Endothelial cell of umbilical vein (primary cell): ENCODE measurements at regions not wholly inside any gene's neighbourhood (a gene's known extent, or its start where the extent isn't known, plus 50 kb on each side); places are given as distances from the start of the nearest gene placed in this dataset.

Experiments used
- BruUV-seq: library from RNA; stranded (reverse); fragments of 400-500 nt; replicated peaks from 2 replicates; lab custom pipeline; 2021; lab: Mats Ljungman, UMichigan
- CTCF ChIA-PET: fragments of 300-600, 350-600 bp; sonication (Branson Sonifier 250); formaldehyde crosslinking; loops from one replicate; lab custom pipeline; 2021; ENCODE audit warnings: antibody characterized with exemption, inconsistent platforms; lab: Charles Lee
- POLR2A ChIA-PET: fragments of 300-600, 350-600 bp; sonication (Branson Sonifier 250); formaldehyde crosslinking; loops from one replicate; lab custom pipeline; 2021; ENCODE audit warnings: antibody characterized with exemption, inconsistent platforms; lab: Charles Lee
- DNase-seq: peaks from one replicate; pipeline ENCODE4 v3.0.0-alpha.2; 2011; ENCODE audit warnings: low read depth, low spot score
- FAIRE-seq: peaks from 2 replicates; lab custom pipeline; 2011; peaks lifted over from hg19 to GRCh38; lab: Jason Lieb, UNC
- H2AFZ ChIP-seq: 2 replicates; pipeline ENCODE4 v1.6.0; 2012; ENCODE audit warnings: low read depth, low read length, control low read depth, inconsistent platforms
- H3K27ac ChIP-seq: 2 replicates; pipeline ENCODE4 v1.5.1; 2011; ENCODE audit warnings: low read depth, mild to moderate bottlenecking, control low read depth, low read length, moderate library complexity; ENCODE audit not compliant: insufficient read depth
- H3K27me3 ChIP-seq, 2 experiments: 2 replicates each; pipeline versions ENCODE4 v1.6.0 to v1.6.1; 2011; ENCODE audit warnings: low read length in 2 of 2, mixed read lengths in 1 of 2; ENCODE audit not compliant: control insufficient read depth in 2 of 2, insufficient read depth in 2 of 2
- H3K36me3 ChIP-seq, 2 experiments: 2 replicates in 1 of 2; 3 replicates in 1 of 2; pipeline ENCODE4 v1.5.1; 2011; ENCODE audit warnings: low read length in 2 of 2, mild to moderate bottlenecking in 1 of 2, moderate library complexity in 1 of 2; ENCODE audit not compliant: control insufficient read depth in 2 of 2, insufficient read depth in 2 of 2; ENCODE audit errors: extremely low read depth in 1 of 2
- H3K4me1 ChIP-seq: 3 replicates; pipeline ENCODE4 v1.5.1; 2011; ENCODE audit warnings: mild to moderate bottlenecking, low read length; ENCODE audit not compliant: control insufficient read depth, insufficient read depth; ENCODE audit errors: extremely low read depth
- H3K4me2 ChIP-seq: 2 replicates; pipeline ENCODE4 v1.6.1; 2011; ENCODE audit warnings: low read length, control low read depth, mixed read lengths; ENCODE audit not compliant: insufficient read depth
- H3K4me3 ChIP-seq, 3 experiments: fragments of 200-600 bp in 1 of 3; sonication (generic), shearing (Covaris generic) in 1 of 3; replicated peaks in 1 of 3; 2 replicates each; pipeline ENCODE4 v1.5.1; 2011 to 2016; ENCODE audit warnings: control low read depth in 3 of 3, low read length in 3 of 3, mild to moderate bottlenecking in 2 of 3, inconsistent platforms in 1 of 3, low read depth in 1 of 3, moderate library complexity in 1 of 3; ENCODE audit not compliant: insufficient read depth in 1 of 3
- H3K79me2 ChIP-seq: 2 replicates; pipeline ENCODE4 v1.6.0; 2012; ENCODE audit warnings: low read length, inconsistent platforms; ENCODE audit not compliant: control insufficient read depth, insufficient read depth
- H3K9ac ChIP-seq: replicated peaks from 2 replicates; pipeline ENCODE3; 2011; ENCODE audit warnings: low read length, control low read depth; ENCODE audit not compliant: insufficient read depth; ENCODE audit errors: extremely low read depth
- H3K9me1 ChIP-seq: replicated peaks from 3 replicates; pipeline ENCODE4 v1.6.0; 2011; ENCODE audit warnings: mild to moderate bottlenecking, low read length; ENCODE audit not compliant: control insufficient read depth, insufficient read depth; ENCODE audit errors: extremely low read depth
- H3K9me3 ChIP-seq: replicated peaks from 2 replicates; pipeline ENCODE4 v1.5.1; 2012; ENCODE audit warnings: low read length, inconsistent platforms; ENCODE audit not compliant: control insufficient read depth, insufficient read depth
- H4K20me1 ChIP-seq: replicated peaks from 2 replicates; pipeline ENCODE3; 2011; ENCODE audit warnings: mild to moderate bottlenecking, low read length; ENCODE audit not compliant: control insufficient read depth, insufficient read depth; ENCODE audit errors: extremely low read depth
- CTCF ChIP-seq, 2 donors: IDR thresholded peaks; 1 replicate in 1 of 2; 2 replicates in 1 of 2; pipeline ENCODE4 v1.5.1; 2011; ENCODE audit warnings: low read length in 2 of 2, mild to moderate bottlenecking in 2 of 2, moderate library complexity in 2 of 2, control low read depth in 1 of 2, inconsistent platforms in 1 of 2, low read depth in 1 of 2; ENCODE audit not compliant: insufficient read depth in 1 of 2; ENCODE audit errors: extremely low read depth in 1 of 2
- EZH2 ChIP-seq: IDR thresholded peaks from 2 replicates; pipeline ENCODE4 v1.6.1; 2012; ENCODE audit warnings: borderline replicate concordance, low read depth, mild to moderate bottlenecking, moderate library complexity, low read length, inconsistent platforms; ENCODE audit not compliant: severe bottlenecking
- GATA2 ChIP-seq: IDR thresholded peaks from 2 replicates; pipeline ENCODE4 v1.7.0; 2011; ENCODE audit warnings: low read depth, mild to moderate bottlenecking, moderate library complexity, mixed read lengths, low read length; ENCODE audit not compliant: insufficient read length, insufficient read depth
- JUN ChIP-seq: IDR thresholded peaks from 2 replicates; pipeline ENCODE4 v1.6.1; 2011; ENCODE audit warnings: borderline replicate concordance, low read depth; ENCODE audit not compliant: insufficient read length, insufficient read depth
- MAX ChIP-seq: IDR thresholded peaks from 2 replicates; pipeline ENCODE4 v1.6.1; 2011; ENCODE audit not compliant: insufficient read depth, insufficient read length
- MYC ChIP-seq: IDR thresholded peaks from one replicate; pipeline ENCODE4 v1.6.1; 2011; ENCODE audit warnings: mild to moderate bottlenecking, low read depth, low read length
- POLR2A ChIP-seq: IDR thresholded peaks from 2 replicates; pipeline ENCODE4 v1.6.1; 2012; ENCODE audit warnings: low read depth, mild to moderate bottlenecking, control low read depth, low read length
- POLR2AphosphoS5 ChIP-seq: IDR thresholded peaks from 2 replicates; pipeline ENCODE4 v1.6.1; 2012; ENCODE audit warnings: low read depth, mild to moderate bottlenecking, control low read depth, low read length, moderate library complexity; ENCODE audit not compliant: insufficient read depth
- dilution Hi-C: fragments of 300-500 bp; cut with MboI; formaldehyde crosslinking; loops from one replicate; pipeline ENCODE4 v1.15.0; 2019; ENCODE audit warnings: low sequenced_read_pairs; ENCODE audit not compliant: extremely low pct_ligation_motif_present
- intact Hi-C: fragments of 100-400 bp; cut with micrococcal nuclease; formaldehyde crosslinking; loops from one replicate; pipeline ENCODE4 v1.10.0; 2022

- no peaks in the 10 kb centered on the region for H3K36me3 ChIP-seq
- TF ChIP-seq MAX: no peak
- no peak for TF ChIP-seq EZH2
- TF ChIP-seq POLR2AphosphoS5: no peak
- TF ChIP-seq POLR2A: no peak
- H3K9me3 ChIP-seq: no peaks in the 10 kb centered on the region
- H2AFZ ChIP-seq: no peak overlapping the region
- intact Hi-C loops: no loop called here
- CTCF ChIA-PET: no interaction called here
- DNase-seq (no peak), FAIRE-seq (no peak)
- H3K27me3 ChIP-seq: no peaks in the 10 kb centered on the region
- no peaks in the 10 kb centered on the region for H4K20me1 ChIP-seq
- no peak overlapping the region for H3K9ac ChIP-seq
- no peaks in the 10 kb centered on the region for H3K9me1 ChIP-seq
- POLR2A ChIA-PET: no interaction called here
- H3K4me3 ChIP-seq: no peak overlapping the region
- H3K4me2 ChIP-seq: no peak overlapping the region
- H3K4me1 ChIP-seq: no peaks in the 10 kb centered on the region
- dilution Hi-C loops: no loop called here
- no peaks in the 10 kb centered on the region for H3K79me2 ChIP-seq
- no peak overlapping the region for H3K27ac ChIP-seq
- no TSS peak for BruUV-seq
Measured at GRCh38 chr9:82721593-82721992, 341.3 kb downstream of the RASEF start.

DNA sequence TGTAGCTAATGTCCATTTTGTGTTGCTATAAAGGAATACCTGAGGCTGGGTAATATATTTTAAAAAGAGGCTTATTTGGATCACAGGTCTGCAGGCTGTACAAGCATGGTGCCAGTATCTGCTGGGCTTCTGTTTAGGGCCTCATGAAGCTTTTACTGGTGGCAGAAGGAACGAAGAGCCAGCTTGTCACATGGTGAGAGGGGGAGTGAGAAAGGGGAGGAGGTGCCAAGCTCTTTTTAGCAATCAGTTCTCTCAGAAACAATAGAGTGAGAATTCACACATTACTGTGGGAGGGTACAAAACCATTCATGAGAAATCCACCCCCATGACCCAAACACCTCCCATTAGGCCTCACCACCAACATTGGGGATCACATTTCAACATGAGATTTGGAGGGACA, 340.9 kb downstream of the RASEF start:
- intact Hi-C loops (no loop called here), dilution Hi-C loops (no loop called here)
- DNase-seq: no peak
- Histone ChIP-seq H3K4me3 (no peak overlapping the region), H3K9me3 (no peaks in the 10 kb centered on the region), H3K9ac (no peak overlapping the region), H3K27me3 (no peaks in the 10 kb centered on the region), H3K9me1 (no peaks in the 10 kb centered on the region), H3K36me3 (no peaks in the 10 kb centered on the region), H3K79me2 (no peaks in the 10 kb centered on the region), H3K4me2 (no peak overlapping the region), H3K27ac (no peak overlapping the region), H2AFZ (no peak overlapping the region), H3K4me1 (no peaks in the 10 kb centered on the region), H4K20me1 (no peaks in the 10 kb centered on the region)
- CTCF ChIA-PET: no interaction called here
- no peak for FAIRE-seq
- POLR2A ChIA-PET: no interaction called here
- BruUV-seq: no TSS peak
- TF ChIP-seq GATA2 (no peak), MAX (no peak), CTCF (IDR thresholded peaks at IDR 0.05; ENCODE audit: extremely low read depth in 1 of 2, insufficient read depth in 1 of 2, low read depth in 1 of 2, low read length in 2 of 2) (no peak), JUN (no peak), POLR2AphosphoS5 (no peak), MYC (no peak)
